ENCODE measurements at regions not wholly inside any gene's neighbourhood (a gene's known extent, or its start where the extent isn't known, plus 50 kb on each side); places are given as distances from the start of the nearest gene placed in this dataset.
"Not testable (repeated sequence)": the region's sequence is repeated elsewhere in the genome, so short reads cannot be mapped to it uniquely, and the experiment has no call there.

DNA sequence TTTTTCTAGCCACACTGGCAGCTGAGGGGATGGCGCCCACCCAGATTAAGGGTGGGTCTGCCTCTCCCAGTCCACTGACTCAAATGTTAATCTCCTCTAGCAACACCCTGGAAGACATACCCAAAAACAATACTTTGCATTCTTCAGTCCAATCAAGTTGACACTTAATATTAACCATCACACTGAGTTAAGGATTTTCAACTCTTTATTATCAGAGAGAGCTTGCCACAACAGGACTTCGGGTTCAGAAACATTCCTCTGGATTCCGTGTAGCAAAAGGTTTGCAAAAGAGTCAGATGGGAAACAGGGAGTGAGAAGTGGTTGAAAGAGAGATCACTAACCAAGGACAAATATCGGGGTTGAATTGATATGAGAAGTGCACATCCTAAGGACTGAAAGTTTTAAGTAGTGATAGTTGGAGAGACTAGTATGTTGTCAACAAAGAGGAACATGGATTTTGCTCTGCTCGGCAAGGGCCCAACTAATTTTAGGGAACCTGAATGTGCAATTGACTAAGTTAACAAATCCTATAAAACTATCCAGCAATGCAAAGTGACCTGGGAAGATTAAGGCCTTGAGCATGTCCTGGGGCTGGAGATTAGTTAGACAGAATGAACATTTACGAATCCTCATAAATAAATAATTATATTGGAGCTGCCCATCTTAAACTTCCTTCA lies 137.0 kb upstream of the TENT5A start:
- no peak for FAIRE-seq
- DNase-seq (ENCODE audit: extremely low spot score, insufficient read length, low read depth) = no peak

DNA sequence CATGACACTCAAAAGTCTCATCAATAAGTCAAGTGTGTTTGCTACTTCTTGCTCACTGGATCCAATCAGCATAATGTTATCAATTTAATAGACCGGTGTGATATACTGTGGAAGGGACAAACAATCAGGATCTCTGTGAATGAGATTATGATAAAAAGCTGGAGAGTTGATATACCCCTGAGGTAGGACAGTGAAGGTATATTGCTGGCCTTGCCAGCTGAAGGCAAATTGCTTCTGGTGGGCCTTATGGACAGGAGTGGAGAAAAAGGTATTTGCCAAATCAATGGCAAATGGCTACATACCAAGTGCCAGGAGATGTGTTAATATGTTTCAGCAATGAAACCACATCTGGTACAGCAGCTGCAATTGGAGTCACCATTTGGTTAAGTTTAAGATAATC lies 134.4 kb upstream of the TENT5A start:
- FAIRE-seq; DNase-seq (ENCODE audit: extremely low spot score, insufficient read length, low read depth): not testable (repeated sequence)

DNA sequence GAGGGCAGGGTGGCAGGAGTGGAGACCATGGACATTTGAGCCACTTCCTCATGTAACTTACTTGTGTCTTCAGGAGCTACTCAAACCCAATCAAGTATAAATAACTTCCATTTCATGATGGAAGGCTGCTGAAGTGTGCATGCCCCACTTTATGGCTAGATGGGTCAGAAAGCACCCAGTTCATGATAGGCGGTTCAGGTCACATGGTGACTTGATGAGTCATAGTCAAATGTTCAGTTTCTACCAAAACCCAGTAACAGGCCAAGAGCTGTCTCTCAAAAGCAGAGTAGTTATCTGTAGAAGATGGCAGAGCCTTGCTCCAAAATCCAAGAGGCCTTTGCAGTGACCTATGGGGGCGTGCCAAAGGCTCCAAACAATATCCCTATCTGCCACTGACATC lies 133.7 kb upstream of the TENT5A start:
- DNase-seq (ENCODE audit: extremely low spot score, insufficient read length, low read depth) (no peak), FAIRE-seq (no peak)

DNA sequence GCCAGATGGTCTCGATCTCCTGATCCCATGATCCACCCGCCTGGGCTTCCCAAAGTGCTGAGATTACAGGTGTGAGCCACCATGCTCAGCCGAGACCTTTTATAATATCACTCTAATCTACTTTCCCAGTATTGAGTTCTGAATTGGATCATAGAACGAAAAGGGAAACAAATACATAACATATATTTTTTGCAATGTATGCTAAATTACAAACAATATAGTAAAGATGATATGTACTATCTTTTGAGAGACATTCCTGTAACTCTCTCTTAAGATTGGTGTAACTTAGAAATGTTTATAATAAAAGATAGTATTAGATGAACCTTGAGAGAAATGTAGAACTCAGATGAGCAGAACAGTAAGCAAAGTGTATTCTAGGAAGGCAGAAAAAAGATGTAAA lies 129.2 kb upstream of the TENT5A start:
- DNase-seq (ENCODE audit: extremely low spot score, insufficient read length, low read depth) (no peak), FAIRE-seq (no peak)

DNA sequence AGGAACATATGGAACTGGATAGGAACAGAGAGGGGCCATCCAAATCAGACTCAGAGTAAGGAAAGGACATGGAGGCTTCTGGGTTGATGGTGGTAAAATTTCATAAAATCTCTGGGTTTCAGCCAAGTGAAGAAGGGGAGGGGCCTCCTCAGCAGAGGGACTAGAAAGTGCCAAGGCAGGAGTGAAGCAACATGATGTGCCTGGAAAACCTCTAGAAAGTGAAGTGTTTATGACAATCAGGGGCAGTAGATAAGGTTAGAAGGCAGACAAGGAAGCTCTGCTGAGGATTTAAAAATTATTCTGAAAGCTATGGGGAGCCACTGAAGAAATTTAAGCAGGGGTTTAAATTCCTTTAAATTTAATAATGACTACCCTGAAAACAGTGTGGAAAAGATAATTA lies 126.0 kb upstream of the TENT5A start:
- no peak for DNase-seq (ENCODE audit: extremely low spot score, insufficient read length, low read depth)
- FAIRE-seq = no peak

DNA sequence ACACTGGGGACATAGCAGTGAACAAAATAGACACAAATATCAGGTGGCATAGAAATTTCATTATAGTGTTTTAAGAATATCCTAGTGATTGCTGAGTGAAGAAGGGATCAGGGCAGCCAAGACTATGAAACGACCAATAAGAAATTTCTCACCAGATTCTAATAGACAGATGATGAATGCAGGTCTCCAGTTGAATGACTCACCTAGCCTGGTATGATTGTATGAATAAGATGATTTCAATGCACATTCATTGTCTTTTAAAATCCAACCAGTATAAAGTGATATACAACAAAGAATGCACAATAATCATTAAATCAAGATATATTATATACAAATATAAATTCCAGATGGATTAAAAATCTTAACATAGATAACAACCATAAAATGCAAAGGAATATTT lies 124.5 kb upstream of the TENT5A start:
- DNase-seq (ENCODE audit: extremely low spot score, insufficient read length, low read depth) (no peak), FAIRE-seq (no peak)

DNA sequence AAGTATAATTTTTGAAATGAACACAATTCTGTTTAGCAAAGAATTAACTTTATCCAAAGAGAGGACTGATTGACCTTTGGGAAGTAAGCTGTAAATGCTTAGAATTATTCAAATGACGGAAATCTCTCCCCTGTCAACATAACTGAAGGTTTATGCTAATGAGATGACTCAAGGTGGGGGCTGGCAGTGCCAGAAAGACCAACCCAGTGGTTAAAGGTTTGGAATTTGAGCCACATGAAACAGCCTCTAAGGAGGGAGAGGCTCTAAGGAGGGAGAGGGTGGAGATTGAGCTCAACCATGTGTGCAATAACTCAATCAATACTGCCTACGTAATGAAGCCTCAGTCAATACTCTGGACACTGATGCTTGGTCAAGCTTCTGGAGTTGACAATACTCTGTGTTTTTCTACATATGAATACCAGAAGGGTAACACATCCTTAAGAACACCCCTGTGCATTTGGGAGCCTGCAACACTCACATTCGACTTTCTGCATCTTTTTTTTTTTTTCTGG lies 123.4 kb upstream of the TENT5A start:
- FAIRE-seq = no peak

DNA sequence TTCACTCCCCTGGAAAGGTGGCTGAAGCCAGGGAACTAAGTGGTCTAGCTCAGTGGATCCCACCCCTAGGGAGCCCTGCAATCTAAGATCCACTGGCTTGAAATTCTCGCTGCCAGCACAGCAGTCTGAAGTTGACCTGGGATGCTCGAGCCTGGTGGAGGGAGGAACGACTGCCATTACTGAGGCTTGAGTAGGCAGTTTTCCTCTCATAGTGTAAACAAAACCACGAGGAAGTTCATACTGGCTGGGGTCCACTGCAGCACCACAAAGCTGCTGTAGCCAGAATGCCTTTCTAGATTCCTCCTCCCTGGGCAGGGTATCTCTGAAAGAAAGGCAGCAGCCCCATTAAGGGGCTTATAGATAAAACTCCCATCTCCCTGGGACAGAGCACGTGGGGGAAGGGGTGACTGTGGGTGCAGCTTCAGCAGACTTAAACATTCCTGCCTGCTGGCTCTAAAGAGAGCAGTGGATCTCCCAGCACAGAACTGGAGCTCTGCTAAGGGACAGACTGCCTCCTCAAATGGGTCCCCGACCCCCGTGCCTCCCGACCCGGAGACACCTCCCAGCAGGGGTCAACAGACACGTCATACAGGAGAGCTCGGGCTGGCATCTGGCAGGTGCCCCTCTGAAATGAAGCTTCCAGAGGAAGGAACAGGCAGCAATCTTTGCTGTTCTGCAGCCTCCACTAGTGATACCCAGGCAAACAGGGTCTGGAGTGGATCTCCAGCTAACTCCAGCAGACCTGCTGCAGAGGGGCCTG lies 117.4 kb upstream of the TENT5A start:
- not testable (repeated sequence) for DNase-seq (ENCODE audit: extremely low spot score, insufficient read length, low read depth); FAIRE-seq

More for the DNA sequence above, 123.4 kb upstream of the TENT5A start:
- DNase-seq (ENCODE audit: extremely low spot score, insufficient read length, low read depth) = no peak

DNA sequence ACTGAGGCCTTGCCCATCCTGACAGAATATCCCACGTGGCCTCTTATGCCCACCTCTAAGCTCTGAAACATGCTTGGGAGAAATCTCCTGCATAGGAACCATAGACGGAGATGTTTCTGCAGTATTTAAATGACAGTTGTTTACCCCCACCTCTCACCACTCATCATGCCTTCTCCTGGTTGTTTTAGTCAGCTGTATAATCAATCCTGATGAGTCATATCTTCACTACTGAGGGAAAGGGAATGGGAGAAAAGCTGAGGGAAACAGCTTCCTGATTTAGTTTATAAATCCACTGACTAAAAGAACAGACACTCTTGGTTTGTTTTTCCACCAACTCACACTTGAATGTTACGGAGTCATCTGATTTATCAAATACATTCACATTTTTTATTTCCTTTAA lies 113.2 kb upstream of the TENT5A start:
- no peak for FAIRE-seq

DNA sequence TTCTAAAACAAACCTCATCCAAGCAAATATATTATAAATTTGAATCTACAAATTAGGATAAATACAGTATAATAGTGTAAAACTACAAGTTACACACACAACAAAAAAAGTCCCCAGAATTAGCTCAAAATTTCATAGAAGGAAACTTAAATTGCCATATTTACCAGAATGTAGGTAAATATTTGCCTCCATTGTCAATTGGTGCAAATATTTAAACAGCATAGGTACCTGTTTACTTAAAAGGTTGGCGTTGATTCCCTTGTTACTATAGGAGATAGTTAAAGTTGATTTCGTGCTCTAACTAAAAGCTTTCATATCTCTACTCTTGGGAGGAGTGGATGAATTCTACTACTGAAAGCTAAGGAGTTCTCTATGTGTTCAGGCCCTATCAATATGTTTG lies 111.6 kb upstream of the TENT5A start:
- DNase-seq (ENCODE audit: extremely low spot score, insufficient read length, low read depth) (no peak), FAIRE-seq (no peak)

More for the DNA sequence above, 113.2 kb upstream of the TENT5A start:
- DNase-seq (ENCODE audit: extremely low spot score, insufficient read length, low read depth) = no peak

DNA sequence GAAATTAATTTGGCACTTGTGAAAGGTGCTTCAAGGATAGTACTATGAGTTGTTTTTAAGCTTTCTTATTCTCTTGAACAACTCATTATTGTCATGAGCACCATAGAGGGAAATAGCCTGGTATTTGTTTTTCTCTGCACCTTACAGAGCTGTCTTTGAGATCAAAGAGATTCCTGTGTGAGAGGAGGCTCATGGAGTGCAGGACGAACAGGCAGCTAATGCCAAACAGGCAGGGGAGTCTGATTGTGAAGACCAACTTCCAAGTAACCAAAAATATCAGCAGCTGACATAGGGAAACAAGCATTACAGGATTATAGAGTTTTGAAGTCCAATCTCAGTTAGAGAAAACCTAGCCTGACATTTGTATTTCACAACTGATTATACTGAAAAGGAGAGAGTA lies 110.6 kb upstream of the TENT5A start:
- FAIRE-seq (no peak), DNase-seq (ENCODE audit: extremely low spot score, insufficient read length, low read depth) (no peak)

DNA sequence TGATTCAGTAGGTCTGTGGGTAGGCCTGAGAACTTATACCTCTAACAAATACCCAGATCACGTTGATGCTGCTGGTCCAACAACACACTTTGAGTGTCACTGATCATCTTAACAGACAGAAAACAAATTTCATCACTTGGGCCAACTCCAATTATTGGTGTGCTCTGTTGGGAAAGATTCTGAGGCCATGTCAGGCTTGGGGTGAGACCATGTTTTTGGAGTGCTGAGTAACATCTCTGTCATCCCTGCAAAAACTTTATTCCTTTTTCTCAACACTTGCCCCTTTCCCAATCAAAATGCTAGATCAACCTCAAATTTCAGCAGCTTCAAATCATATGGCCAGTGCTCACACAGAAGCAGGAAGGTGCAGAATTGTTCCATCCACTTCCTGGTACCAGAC lies 108.8 kb upstream of the TENT5A start:
- FAIRE-seq = no peak
- DNase-seq (ENCODE audit: extremely low spot score, insufficient read length, low read depth) = no peak

DNA sequence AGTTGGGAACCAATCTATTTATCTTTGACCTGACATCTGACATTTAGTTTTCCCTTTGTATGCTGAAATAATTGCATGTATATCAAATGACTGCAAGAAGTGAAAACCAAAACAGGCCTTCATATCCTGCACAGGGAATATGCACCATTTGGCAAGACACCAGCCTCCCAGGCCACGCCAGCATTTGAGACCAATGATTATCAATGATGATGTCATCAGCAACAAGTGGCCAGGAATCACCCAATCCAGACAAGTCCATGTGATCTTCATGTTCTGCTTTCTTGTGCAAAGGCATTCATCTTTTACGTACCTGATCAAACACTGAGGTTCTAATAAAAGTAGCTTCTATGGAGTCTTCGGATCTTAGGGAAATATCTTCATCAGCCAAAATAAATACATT lies 107.4 kb upstream of the TENT5A start:
- DNase-seq (ENCODE audit: extremely low spot score, insufficient read length, low read depth) (no peak), FAIRE-seq (no peak)

DNA sequence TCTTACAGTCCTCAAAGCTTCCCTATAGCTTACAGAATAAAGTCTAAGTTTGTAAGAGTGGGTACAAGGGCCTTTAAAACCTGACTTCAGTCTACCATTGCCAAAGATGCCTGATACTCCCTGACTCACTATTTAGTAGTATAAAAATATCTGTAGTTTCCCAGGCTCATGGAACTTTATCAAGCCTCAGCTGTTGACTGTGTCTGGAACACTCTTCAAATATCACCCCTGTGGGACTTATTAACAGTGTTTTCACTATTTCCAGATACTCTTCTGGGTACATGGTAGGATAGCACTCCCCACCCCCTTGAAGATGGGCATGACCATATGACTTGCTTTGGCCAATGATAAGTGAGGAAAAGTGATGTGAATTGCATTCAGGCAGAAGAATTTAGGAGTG lies 105.3 kb upstream of the TENT5A start:
- FAIRE-seq (no peak), DNase-seq (ENCODE audit: extremely low spot score, insufficient read length, low read depth) (no peak)

DNA sequence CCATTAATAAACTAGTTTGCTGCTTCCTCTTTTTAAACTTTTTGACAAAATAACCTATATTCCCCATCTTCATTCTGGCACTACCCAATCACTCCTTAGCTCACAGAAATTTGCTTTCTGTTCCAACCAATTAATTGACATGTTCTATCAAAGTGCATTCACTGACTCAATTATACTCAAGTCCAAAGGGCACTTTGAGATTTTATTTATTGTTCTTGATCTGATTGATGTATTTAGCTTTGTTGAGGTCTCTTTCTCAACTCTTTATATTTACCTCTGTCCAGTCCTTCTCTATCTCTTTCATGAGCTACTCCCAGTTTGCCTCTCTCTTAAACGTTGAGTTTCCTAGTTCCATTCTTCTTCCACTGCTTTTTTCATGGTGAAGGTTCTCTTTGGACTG lies 104.4 kb upstream of the TENT5A start:
- FAIRE-seq (no peak), DNase-seq (ENCODE audit: extremely low spot score, insufficient read length, low read depth) (no peak)

DNA sequence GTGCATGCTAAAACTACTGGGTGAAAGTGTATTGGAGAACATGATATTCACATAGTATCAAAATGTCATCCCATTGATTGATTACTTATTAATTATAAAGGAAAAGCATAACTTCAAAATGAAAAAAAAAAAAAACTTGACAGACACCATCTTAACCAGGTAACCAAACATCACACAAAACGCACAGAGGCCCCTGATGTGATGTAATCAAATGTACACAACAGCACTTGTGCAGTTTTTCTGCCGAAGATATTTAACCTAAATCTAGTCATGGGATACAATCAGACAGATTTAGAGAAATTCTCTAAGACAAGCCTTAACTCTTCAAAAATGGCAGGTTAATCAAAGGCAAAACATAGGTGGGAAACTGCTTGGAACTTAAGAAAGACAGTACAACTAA lies 102.0 kb upstream of the TENT5A start:
- FAIRE-seq (no peak), DNase-seq (ENCODE audit: extremely low spot score, insufficient read length, low read depth) (no peak)

DNA sequence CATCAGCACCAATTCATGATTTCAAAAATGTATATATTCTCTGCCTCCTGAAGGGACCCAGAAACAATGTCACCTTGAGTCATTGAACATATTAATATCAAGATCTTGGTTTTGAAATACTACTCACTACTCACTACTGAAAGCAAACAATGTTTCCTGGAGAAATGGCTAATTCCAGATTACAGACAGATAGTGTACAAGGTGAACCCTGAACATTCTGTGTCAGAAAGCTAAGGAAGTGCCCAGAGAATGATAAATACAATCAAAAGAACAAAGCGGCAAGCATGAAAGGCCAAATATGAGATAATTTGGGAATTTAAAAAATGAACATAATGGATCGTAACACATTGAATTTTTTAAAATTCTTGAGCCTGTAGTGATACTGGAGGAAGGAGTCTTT lies 101.5 kb upstream of the TENT5A start:
- DNase-seq (ENCODE audit: extremely low spot score, insufficient read length, low read depth) (no peak), FAIRE-seq (no peak)

DNA sequence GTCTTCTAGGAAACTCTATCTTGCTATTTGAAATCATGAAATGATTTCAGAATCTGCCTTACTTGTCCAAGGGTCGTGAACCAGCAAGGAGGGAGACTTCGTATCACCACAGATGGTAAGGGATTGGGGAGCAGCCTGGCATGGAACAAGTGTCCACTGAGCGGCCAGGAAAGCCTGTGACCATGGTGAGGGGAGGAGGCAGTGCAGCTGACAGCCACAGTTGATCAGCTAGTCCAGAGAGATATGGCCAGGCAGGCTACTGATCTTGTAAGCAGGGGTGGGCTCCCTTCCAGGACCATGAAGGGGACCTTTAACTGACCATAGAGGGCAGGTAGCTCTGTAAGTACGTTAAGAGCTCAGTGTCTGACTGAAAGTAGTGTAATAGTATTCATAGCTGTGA lies 96.8 kb upstream of the TENT5A start:
- FAIRE-seq (no peak), DNase-seq (ENCODE audit: extremely low spot score, insufficient read length, low read depth) (no peak)

DNA sequence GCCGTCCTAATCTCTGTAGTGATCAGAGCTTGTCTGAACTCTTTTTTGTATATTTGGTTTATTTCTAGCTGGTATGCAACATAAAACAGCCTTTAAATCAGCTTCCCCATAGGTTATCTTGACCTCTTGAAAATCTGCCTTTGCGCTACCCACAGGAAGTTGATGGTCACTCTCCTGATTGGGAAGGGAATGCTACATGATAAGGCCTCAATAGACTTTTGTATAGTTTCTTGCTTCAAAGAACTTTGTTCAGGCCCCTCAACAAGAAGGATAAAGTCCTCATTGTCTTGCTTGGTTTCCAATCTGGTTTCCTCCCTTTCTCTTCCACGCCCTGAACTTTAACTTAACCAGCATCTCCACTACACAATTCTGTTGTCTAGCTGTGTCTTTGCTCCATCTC lies 95.4 kb upstream of the TENT5A start:
- FAIRE-seq (no peak), DNase-seq (ENCODE audit: extremely low spot score, insufficient read length, low read depth) (no peak)

DNA sequence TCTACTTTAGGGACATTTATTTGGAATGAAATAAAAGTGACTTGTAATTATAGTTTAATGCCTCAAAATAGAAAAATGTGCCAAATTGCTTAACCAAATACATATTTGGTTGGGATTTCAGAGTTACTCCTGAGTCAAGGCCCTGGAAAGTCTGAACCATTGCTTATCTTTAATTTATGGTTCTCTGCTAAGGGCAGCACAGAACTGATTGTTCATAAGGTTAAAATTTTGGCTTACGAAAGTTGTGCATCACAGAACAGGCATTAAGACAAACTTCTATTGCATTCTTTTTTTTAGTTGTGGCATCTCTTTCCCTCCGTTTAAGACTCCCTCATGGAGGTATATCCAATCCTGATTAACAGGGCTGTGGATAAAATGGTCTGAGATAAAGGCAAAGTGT lies 92.2 kb upstream of the TENT5A start:
- no peak for DNase-seq (ENCODE audit: extremely low spot score, insufficient read length, low read depth)
- FAIRE-seq = no peak

DNA sequence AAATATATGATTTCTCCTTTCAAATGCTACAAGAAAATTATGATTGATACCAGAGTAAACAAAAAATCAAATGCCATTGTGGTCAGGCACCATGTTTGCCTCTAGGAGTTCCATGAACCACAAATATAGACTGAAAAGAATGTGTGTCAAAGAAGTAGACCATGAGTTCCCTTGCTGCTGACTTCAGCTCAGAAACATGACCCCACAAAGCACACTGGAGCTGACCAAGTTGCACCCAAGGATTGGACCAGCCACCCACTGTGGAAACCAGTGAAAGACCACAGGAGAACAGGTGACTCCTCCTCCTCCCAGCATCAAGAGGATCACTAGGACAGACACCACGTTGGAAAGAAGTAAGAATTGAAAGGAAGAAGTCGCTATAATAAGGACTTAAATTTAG lies 90.8 kb upstream of the TENT5A start:
- FAIRE-seq (no peak), DNase-seq (ENCODE audit: extremely low spot score, insufficient read length, low read depth) (no peak)

DNA sequence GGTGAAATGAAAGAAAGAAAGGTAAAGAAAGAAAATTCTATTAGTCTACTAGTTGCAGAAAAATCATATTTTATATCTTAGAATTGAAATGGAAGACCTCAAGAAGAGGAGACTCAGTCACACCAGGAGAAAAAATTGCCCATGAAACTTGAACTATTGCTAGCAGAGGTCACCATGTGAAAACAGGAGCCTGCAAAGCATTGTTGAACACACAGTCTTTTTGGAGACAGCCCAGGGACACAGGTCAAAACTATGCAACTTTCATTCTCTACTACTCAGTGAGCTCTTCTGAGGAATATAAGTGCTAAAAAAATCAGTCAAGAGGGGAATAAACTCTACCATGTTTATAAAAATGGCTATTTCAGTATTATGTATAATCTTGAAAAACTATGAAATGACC lies 89.8 kb upstream of the TENT5A start:
- FAIRE-seq = no peak
- DNase-seq (ENCODE audit: extremely low spot score, insufficient read length, low read depth) = no peak
